ENCODE measurements at regions not wholly inside any gene's neighbourhood (a gene's known extent, or its start where the extent isn't known, plus 50 kb on each side); places are given as distances from the start of the nearest gene placed in this dataset.

DNA sequence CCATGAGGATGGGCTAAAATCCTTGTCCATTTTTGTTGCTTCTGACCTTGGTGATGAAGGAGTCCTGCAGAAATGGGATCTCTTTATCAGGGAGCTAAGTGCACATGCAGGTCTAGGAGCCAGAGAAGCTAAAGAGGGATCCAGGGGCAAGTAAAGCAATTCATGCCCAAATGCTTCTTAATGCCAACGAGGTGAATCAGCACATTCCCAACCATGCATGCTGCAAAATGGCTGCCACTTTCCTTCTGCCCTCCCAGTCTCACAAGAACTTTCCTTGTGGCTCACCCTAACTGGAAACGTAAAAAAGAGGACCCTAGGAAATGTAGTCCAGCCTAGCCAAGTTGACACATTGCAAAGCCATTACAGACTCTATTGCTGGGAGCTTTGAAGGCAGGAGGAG lies 298.4 kb downstream of the MAFB start:
- H2AFZ ChIP-seq: peak overlapping the region; percentile 91; the same call in 1 of the 2 replicates
- no peaks in the 10 kb centered on the region for H3K27me3 ChIP-seq (ENCODE audit: insufficient read depth)
- H3K27ac Mint-ChIP-seq: no peak overlapping the region
- no peaks in the 10 kb centered on the region; the same call in 2 of the 3 replicates for H3K36me3 Mint-ChIP-seq (ENCODE audit: low read depth)
- H3K79me2 ChIP-seq (replicated peaks; ENCODE audit: insufficient read depth): no peaks in the 10 kb centered on the region
- no peaks in the 10 kb centered on the region for H4K20me1 ChIP-seq (replicated peaks; ENCODE audit: insufficient read depth)
- no peak overlapping the region for H3K4me3 Mint-ChIP-seq
- no peaks in the 10 kb centered on the region for H3K4me1 ChIP-seq (ENCODE audit: insufficient read depth)
- H3K27ac ChIP-seq (ENCODE audit: low read depth): no peak overlapping the region
- H3K4me3 ChIP-seq: no peak overlapping the region
- peak; percentile 9 for DNase-seq (ENCODE audit: low spot score)
- TF ChIP-seq CREB1 (CRISPR knock-in tag; IDR thresholded peaks at IDR 0.05; ENCODE audit: low read depth) (no peak), EZH2phosphoT487 (IDR thresholded peaks at IDR 0.05; ENCODE audit: unreplicated experiment) (no peak), STAT1 (IDR thresholded peaks at IDR 0.05; ENCODE audit: unreplicated experiment) (no peak), ZNF331 (CRISPR knock-in tag; IDR thresholded peaks at IDR 0.05; ENCODE audit: low read depth) (no peak), EZH2 (IDR thresholded peaks at IDR 0.05; ENCODE audit: low read depth, unreplicated experiment) (no peak), NANOG (IDR thresholded peaks at IDR 0.05; ENCODE audit: borderline replicate concordance) (no peak), POLR2AphosphoS5 (IDR thresholded peaks at IDR 0.05; ENCODE audit: low read depth) (no peak)
- TF ChIP-seq, protein P1, sequence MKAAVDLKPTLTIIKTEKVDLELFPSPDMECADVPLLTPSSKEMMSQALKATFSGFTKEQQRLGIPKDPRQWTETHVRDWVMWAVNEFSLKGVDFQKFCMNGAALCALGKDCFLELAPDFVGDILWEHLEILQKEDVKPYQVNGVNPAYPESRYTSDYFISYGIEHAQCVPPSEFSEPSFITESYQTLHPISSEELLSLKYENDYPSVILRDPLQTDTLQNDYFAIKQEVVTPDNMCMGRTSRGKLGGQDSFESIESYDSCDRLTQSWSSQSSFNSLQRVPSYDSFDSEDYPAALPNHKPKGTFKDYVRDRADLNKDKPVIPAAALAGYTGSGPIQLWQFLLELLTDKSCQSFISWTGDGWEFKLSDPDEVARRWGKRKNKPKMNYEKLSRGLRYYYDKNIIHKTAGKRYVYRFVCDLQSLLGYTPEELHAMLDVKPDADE (IDR thresholded peaks at IDR 0.05): no peak
- TF ChIP-seq, protein P2, sequence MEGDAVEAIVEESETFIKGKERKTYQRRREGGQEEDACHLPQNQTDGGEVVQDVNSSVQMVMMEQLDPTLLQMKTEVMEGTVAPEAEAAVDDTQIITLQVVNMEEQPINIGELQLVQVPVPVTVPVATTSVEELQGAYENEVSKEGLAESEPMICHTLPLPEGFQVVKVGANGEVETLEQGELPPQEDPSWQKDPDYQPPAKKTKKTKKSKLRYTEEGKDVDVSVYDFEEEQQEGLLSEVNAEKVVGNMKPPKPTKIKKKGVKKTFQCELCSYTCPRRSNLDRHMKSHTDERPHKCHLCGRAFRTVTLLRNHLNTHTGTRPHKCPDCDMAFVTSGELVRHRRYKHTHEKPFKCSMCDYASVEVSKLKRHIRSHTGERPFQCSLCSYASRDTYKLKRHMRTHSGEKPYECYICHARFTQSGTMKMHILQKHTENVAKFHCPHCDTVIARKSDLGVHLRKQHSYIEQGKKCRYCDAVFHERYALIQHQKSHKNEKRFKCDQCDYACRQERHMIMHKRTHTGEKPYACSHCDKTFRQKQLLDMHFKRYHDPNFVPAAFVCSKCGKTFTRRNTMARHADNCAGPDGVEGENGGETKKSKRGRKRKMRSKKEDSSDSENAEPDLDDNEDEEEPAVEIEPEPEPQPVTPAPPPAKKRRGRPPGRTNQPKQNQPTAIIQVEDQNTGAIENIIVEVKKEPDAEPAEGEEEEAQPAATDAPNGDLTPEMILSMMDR (conservative IDR thresholded peaks at IDR 0.05; ENCODE audit: low read depth in 2 of 2): no peak
- TF ChIP-seq, protein P3, sequence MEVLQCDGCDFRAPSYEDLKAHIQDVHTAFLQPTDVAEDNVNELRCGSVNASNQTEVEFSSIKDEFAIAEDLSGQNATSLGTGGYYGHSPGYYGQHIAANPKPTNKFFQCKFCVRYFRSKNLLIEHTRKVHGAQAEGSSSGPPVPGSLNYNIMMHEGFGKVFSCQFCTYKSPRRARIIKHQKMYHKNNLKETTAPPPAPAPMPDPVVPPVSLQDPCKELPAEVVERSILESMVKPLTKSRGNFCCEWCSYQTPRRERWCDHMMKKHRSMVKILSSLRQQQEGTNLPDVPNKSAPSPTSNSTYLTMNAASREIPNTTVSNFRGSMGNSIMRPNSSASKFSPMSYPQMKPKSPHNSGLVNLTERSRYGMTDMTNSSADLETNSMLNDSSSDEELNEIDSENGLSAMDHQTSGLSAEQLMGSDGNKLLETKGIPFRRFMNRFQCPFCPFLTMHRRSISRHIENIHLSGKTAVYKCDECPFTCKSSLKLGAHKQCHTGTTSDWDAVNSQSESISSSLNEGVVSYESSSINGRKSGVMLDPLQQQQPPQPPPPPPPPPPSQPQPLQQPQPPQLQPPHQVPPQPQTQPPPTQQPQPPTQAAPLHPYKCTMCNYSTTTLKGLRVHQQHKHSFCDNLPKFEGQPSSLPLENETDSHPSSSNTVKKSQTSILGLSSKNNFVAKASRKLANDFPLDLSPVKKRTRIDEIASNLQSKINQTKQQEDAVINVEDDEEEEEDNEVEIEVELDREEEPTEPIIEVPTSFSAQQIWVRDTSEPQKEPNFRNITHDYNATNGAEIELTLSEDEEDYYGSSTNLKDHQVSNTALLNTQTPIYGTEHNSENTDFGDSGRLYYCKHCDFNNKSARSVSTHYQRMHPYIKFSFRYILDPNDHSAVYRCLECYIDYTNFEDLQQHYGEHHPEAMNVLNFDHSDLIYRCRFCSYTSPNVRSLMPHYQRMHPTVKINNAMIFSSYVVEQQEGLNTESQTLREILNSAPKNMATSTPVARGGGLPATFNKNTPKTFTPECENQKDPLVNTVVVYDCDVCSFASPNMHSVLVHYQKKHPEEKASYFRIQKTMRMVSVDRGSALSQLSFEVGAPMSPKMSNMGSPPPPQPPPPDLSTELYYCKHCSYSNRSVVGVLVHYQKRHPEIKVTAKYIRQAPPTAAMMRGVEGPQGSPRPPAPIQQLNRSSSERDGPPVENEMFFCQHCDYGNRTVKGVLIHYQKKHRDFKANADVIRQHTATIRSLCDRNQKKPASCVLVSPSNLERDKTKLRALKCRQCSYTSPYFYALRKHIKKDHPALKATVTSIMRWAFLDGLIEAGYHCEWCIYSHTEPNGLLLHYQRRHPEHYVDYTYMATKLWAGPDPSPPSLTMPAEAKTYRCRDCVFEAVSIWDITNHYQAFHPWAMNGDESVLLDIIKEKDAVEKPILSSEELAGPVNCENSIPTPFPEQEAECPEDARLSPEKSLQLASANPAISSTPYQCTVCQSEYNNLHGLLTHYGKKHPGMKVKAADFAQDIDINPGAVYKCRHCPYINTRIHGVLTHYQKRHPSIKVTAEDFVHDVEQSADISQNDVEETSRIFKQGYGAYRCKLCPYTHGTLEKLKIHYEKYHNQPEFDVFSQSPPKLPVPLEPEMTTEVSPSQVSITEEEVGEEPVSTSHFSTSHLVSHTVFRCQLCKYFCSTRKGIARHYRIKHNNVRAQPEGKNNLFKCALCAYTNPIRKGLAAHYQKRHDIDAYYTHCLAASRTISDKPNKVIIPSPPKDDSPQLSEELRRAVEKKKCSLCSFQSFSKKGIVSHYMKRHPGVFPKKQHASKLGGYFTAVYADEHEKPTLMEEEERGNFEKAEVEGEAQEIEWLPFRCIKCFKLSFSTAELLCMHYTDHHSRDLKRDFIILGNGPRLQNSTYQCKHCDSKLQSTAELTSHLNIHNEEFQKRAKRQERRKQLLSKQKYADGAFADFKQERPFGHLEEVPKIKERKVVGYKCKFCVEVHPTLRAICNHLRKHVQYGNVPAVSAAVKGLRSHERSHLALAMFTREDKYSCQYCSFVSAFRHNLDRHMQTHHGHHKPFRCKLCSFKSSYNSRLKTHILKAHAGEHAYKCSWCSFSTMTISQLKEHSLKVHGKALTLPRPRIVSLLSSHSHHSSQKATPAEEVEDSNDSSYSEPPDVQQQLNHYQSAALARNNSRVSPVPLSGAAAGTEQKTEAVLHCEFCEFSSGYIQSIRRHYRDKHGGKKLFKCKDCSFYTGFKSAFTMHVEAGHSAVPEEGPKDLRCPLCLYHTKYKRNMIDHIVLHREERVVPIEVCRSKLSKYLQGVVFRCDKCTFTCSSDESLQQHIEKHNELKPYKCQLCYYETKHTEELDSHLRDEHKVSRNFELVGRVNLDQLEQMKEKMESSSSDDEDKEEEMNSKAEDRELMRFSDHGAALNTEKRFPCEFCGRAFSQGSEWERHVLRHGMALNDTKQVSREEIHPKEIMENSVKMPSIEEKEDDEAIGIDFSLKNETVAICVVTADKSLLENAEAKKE (CRISPR knock-in tag; IDR thresholded peaks at IDR 0.05): no peak
- TF ChIP-seq, protein P4, sequence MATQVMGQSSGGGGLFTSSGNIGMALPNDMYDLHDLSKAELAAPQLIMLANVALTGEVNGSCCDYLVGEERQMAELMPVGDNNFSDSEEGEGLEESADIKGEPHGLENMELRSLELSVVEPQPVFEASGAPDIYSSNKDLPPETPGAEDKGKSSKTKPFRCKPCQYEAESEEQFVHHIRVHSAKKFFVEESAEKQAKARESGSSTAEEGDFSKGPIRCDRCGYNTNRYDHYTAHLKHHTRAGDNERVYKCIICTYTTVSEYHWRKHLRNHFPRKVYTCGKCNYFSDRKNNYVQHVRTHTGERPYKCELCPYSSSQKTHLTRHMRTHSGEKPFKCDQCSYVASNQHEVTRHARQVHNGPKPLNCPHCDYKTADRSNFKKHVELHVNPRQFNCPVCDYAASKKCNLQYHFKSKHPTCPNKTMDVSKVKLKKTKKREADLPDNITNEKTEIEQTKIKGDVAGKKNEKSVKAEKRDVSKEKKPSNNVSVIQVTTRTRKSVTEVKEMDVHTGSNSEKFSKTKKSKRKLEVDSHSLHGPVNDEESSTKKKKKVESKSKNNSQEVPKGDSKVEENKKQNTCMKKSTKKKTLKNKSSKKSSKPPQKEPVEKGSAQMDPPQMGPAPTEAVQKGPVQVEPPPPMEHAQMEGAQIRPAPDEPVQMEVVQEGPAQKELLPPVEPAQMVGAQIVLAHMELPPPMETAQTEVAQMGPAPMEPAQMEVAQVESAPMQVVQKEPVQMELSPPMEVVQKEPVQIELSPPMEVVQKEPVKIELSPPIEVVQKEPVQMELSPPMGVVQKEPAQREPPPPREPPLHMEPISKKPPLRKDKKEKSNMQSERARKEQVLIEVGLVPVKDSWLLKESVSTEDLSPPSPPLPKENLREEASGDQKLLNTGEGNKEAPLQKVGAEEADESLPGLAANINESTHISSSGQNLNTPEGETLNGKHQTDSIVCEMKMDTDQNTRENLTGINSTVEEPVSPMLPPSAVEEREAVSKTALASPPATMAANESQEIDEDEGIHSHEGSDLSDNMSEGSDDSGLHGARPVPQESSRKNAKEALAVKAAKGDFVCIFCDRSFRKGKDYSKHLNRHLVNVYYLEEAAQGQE (IDR thresholded peaks at IDR 0.05; ENCODE audit: unreplicated experiment): no peak
- H3K36me3 ChIP-seq (ENCODE audit: insufficient read depth): no peaks in the 10 kb centered on the region
- no peak overlapping the region for H3K4me2 ChIP-seq
- H3K9me2 ChIP-seq (ENCODE audit: insufficient read depth): peaks cover 16% of the 10 kb centered on the region
- H3F3A ChIP-seq (replicated peaks; ENCODE audit: low read depth): no peaks in the 10 kb centered on the region
- H3K9me3 Mint-ChIP-seq: no peaks in the 10 kb centered on the region; the same call in 1 of the 3 replicates
- no peaks in the 10 kb centered on the region; the same call in 2 of the 3 replicates for H3K4me1 Mint-ChIP-seq
- H3K27me3 Mint-ChIP-seq (ENCODE audit: insufficient read depth, low read depth, poor library complexity): no peaks in the 10 kb centered on the region
- no peak for ATAC-seq
